ENCODE measurements at regions not wholly inside any gene's neighbourhood (a gene's known extent, or its start where the extent isn't known, plus 50 kb on each side); places are given as distances from the start of the nearest gene placed in this dataset.

DNA sequence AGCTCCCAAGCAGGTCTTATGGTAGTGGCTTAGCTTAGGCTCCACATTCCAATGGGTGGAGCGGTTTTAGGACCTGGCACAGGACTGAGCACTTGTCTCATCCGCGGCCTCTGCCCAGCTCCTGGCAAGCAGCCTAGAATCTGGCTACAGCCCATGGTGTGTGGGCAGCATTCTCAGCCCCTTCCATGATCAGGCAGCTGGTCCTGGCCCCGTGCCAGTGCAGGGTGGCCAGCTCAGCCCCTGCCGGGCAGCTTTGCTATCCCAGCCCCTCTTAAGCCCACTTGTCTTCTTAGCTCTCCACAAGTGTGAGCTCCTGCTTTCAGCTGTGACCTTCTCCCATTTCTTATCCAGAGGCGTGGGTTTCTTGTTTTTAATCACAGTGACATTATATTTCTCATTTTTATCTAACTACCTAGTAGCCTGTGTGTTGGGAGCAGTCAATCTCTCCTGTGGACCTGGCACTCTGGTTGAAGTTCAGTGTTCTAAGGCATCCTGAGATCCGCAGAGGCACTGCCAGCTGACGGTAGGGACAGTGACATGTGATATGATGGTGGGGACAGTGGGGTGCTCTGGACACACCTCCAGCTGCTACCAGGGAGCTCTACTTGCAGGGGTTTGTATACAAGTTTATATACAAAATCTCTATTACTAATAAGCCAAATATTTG, 84.5 kb upstream of the PRNP start:
- TF ChIP-seq CTCF (IDR thresholded peaks at IDR 0.05; ENCODE audit: extremely low read depth in 1 of 2, insufficient read depth in 1 of 2, low read depth in 1 of 2, low read length in 2 of 2) (no peak), POLR2A (IDR thresholded peaks at IDR 0.05; ENCODE audit: low read depth, low read length) (no peak), FOS (IDR thresholded peaks at IDR 0.05; ENCODE audit: borderline replicate concordance, insufficient read depth, low read length) (no peak)
- TF ChIP-seq, protein P1, sequence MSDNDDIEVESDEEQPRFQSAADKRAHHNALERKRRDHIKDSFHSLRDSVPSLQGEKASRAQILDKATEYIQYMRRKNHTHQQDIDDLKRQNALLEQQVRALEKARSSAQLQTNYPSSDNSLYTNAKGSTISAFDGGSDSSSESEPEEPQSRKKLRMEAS (IDR thresholded peaks at IDR 0.05; ENCODE audit: insufficient read depth, insufficient read length) = no peak
